ENCODE measurements at regions not wholly inside any gene's neighbourhood (a gene's known extent, or its start where the extent isn't known, plus 50 kb on each side); places are given as distances from the start of the nearest gene placed in this dataset.
"Not testable (repeated sequence)": the region's sequence is repeated elsewhere in the genome, so short reads cannot be mapped to it uniquely, and the experiment has no call there.

- no peak for DNase-seq
Measured at GRCh38 chr5:77908787-77909186, 132.6 kb upstream of the TBCA start.

DNA sequence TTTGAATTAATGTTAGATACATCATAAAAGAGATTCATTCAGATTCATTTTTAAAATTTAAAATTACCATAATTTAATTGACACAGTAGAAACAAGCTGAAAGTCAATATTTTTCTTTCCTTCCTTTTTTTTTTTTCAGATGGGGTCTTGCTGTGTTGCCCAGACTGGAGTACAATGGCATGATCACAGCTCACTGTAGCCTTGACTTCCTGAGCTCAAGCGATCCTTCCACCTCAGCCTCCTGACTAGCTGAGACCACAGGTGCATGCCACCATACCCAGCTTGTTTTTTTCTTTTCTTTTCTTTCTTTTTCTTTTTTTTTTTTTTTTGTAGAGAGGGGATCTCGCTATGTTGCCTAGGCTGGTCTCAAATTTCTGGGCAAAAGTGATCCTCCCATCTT lies 131.6 kb upstream of the TBCA start:
- DNase-seq: no peak

DNA sequence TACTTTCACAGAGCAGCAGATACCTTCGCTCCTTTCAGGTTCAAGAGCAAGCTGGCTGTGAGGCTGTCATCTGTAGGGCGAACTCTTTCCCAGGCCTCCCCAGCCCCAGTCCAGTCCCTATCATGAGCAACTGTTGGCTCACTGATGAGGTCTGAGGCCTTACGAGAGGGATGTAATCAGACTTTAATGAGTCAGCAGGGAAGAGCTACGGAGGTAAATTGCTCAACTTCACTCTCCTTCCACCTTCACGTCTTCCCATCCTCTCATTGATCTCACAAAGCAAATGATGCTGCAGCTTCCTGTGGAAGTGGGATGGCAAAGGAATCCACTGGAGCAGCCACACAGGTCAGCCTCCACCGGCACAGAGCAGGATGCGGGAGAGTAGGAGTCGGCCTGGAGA lies 130.7 kb upstream of the TBCA start:
- DNase-seq: no peak

- no peak for DNase-seq
Measured at GRCh38 chr5:77904362-77904761, 128.2 kb upstream of the TBCA start.

GRCh38 chr5:77900691-77901090 lies 124.6 kb upstream of the TBCA start:
- DNase-seq: no peak

- no peak for DNase-seq
Measured at GRCh38 chr5:77898385-77898784, 122.2 kb upstream of the TBCA start.

GRCh38 chr5:77896338-77896737 lies 120.2 kb upstream of the TBCA start:
- no peak for DNase-seq

GRCh38 chr5:77894103-77894502 lies 118.0 kb upstream of the TBCA start:
- not testable (repeated sequence) for DNase-seq

DNA sequence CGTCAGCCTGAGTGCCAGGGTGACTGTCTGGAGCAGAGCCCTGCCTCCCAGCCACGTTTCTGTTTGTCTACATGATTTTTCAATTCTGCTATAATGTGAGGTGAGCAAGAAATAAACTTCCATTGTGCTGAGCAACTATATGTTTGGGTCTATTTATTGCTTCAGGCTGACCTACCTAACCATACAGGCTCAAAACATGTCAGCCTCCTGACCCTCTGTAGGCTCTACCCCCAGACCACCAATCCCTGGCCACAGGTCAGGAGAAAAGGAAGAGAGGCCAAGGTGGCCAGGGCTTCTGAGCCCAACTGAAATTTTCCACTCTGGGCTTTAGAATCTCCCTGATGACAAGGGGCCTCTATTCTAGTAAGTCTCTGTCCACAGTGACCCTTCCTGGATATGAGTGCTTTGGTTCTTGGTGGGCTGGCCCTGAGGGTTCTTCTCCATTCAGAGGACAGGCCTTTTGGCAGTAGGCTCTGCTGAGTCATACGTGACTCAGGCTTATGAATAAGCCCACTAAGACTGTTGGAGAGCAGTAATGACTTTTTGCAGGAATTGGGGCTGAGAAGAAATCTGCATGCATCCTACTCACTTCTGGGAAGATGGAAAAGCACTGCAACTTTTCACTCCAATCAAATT lies 117.2 kb upstream of the TBCA start:
- peak; percentile 97 for DNase-seq

DNA sequence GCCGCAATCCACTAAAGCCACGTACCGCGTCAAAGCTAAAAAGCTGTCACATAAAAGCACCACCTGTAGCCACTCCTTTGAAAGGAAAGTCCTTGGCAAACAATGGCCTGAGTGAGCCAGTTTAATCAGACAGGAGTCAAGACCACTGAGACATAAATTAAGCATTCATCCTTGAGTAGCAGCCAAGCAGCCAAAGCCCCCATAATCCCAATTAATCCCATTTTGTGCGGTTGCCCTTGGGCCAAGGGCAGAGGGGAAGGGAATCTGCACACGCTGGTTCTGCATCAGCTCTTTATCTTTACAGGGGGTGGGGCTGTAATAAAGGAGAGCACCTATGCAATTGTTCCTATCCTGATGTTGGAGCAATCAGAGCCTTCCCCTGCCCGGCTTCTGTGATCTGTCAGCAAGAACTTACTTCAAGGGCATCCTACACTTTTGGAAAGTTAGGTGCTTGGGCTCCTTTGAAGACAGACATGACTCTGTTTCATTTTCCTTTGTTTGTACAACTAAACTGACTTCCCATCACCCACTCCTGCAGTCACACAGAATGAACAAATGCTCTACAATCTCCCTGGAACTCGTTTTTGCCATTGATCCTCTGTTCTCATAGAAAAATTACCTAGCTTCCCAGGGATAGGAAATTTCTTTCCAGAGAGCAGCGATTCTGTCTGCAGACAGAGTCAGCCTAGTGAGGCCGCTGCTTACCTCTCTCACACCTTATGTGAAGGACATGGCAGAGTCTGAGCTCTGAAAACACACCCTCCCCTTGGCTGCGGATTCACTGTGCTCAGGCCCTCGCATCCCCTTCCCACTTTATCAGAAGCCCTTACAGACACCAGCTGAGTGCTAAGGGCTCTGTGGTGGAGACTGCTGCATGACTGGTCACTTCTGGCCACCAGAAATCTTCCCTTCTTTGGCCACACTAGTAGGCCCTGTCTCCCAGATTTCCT lies 116.2 kb upstream of the TBCA start:
- DNase-seq: no peak

DNA sequence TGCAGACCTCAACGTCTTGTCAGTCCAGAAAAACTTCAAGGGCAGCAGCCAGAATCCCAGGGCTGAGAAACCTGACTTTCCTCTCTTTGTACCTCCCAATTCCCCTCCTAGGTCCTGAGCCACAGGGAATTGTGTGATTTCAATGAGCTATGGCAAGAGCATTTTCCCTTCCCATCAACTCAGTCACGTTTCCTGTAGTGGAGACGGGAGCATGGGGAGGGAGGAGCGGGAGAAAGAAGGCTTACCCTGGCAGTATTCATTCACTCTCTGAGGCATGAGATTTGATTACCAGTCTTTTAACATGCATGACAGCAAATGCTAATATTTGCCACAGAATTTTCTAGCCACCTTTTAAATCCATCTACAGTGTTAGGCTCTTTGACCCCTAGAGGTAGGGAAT lies 109.4 kb upstream of the TBCA start:
- no peak for DNase-seq

DNA sequence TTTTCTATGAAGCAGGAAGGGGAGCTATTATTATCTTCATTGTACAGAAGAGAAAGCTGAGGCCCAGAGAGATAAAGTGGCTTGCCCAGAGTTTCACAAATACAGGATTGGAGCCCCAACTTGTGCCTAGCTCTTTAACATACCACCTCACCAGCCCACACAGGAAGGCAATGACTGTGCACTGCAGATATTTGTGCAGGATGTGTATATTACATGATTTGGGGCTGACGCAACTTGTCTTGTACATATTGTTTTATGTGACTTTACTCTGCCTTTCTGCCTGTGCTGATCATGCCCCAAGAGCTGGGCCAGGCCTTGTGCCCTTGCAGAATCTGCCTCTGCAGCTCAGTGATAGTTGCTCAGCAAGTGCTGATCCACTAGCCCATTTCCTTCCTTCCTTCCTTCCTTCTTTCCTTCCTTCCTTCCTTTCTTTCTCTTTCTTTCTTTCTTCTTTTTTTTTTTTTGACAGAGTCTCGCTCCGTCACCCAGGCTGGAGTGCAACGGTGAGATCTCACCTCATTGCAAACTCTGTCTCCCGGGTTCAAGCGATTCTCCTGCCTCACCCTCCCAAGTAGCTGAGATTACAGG lies 106.6 kb upstream of the TBCA start:
- peak; percentile 76 for DNase-seq

DNA sequence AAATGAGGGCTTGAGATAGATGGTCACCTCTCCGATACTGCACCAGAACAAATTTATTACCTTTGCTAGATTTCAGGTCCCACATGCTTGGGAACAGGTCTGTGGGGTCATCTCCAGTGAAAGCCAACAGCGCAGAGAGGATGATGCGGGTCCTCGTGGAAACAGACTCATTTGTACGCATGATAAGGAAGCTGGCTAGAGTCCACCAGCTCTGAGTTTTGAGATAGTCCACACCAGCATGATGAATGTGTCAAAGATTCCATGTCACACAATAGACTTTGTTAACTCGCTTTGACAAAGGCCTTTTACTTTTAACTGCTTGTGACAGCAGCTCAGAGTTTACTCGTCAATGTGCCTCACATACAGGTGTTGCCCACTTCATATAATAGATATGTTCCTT lies 105.4 kb upstream of the TBCA start:
- DNase-seq: no peak

DNA sequence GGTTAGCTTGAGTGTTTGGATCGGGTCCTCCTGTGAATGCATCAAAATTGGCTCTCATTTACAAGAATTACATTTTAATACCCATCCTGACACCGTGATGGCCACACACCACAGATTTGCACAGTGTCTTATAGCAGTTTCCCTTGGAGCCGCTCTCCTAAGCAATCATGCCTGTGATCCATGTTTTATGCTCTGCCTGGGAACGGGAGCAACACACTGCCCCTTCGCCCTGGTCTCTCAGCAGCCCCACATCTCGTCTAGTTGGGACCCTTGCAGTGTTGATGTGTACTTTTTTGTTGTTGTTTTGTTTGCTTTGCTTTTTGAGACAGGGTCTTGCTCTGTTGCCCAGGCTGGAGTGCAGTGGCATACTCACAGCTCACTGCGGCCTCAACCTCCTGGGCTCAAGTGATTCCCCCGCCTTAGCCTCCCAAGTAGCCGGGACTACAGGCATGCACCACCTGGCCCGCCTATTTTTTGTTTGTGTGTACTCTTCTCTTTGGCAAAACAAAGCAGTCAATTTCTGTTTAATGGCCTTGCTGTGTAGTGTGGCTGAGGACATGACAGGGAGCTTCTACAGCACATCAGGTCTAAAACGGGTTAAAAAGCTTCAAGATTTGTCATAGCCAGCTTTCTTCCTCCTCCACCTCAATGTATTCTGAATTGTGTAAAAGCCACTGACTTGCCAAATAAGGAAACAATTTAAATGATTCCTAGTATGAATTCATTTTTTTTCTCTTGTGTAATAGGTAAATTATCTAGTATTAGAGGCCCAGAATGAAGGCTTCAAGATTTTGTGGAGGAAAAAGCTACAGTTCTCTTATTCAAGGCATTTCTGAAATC lies 101.6 kb upstream of the TBCA start:
- DNase-seq: no peak

GRCh38 chr5:77876862-77877502 lies 100.8 kb upstream of the TBCA start:
- DNase-seq: no peak

GRCh38 chr5:77876316-77876715 lies 100.2 kb upstream of the TBCA start:
- DNase-seq: no peak

DNA sequence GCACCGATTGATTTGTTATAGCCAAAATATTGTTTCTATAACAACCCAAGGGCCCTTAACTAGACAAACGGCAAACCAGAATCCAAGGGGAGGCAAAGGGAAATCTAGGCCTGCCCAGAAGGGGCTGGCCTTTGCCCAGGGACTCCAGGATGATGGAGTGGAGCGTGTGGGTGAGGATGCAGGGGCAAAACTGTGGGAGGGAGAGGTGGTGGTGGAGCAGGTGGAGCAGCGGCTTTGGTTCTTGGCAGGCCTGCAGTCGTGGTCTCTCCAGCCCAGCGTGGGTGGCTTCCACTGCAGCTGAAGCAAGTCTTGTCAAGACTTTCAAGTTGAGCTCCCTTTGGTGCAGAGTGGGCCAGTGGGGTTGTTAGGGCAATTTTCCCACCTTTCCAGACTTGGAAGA lies 98.6 kb upstream of the TBCA start:
- no peak for DNase-seq

GRCh38 chr5:77873239-77873638 lies 97.1 kb upstream of the TBCA start:
- DNase-seq: no peak

GRCh38 chr5:77871946-77872345 lies 95.8 kb upstream of the TBCA start:
- DNase-seq: no peak

GRCh38 chr5:77871016-77871415 lies 94.9 kb upstream of the TBCA start:
- no peak for DNase-seq

GRCh38 chr5:77869116-77869798 lies 93.1 kb upstream of the TBCA start:
- DNase-seq: no peak

GRCh38 chr5:77867914-77868313 lies 91.8 kb upstream of the TBCA start:
- no peak for DNase-seq
